ENCODE measurements at regions not wholly inside any gene's neighbourhood (a gene's known extent, or its start where the extent isn't known, plus 50 kb on each side); places are given as distances from the start of the nearest gene placed in this dataset.
"Not testable (repeated sequence)": the region's sequence is repeated elsewhere in the genome, so short reads cannot be mapped to it uniquely, and the experiment has no call there.

GRCh38 chr16:87048730-87049115, 268.5 kb downstream of the C16orf95 start:
- TF ChIP-seq CTCF (conservative IDR thresholded peaks at IDR 0.05; ENCODE audit: low read depth, low read length), result no peak
- no peak for DNase-seq (ENCODE audit: low read depth)
- no peak overlapping the region for H3K4me3 ChIP-seq (ENCODE audit: low read length)

GRCh38 chr16:87049216-87049615, 268.0 kb downstream of the C16orf95 start:
- H3K4me3 ChIP-seq (ENCODE audit: low read length), result not testable (repeated sequence)

GRCh38 chr16:87050142-87050541, 267.1 kb downstream of the C16orf95 start:
- H3K4me3 ChIP-seq (ENCODE audit: low read length), result no peak overlapping the region
- DNase-seq (ENCODE audit: low read depth), result no peak
- no peak for TF ChIP-seq CTCF (conservative IDR thresholded peaks at IDR 0.05; ENCODE audit: low read depth, low read length)

More at GRCh38 chr16:87049216-87049615, 268.0 kb downstream of the C16orf95 start:
- not testable (repeated sequence) for DNase-seq (ENCODE audit: low read depth)

GRCh38 chr16:87051526-87052320, 265.5 kb downstream of the C16orf95 start:
- DNase-seq (ENCODE audit: low read depth), result no peak
- H3K4me3 ChIP-seq (ENCODE audit: low read length), result no peak overlapping the region
- no peak for TF ChIP-seq CTCF (conservative IDR thresholded peaks at IDR 0.05; ENCODE audit: low read depth, low read length)

GRCh38 chr16:87052506-87052905, 264.7 kb downstream of the C16orf95 start:
- H3K4me3 ChIP-seq (ENCODE audit: low read length), result no peak overlapping the region
- TF ChIP-seq CTCF (conservative IDR thresholded peaks at IDR 0.05; ENCODE audit: low read depth, low read length), result no peak
- no peak for DNase-seq (ENCODE audit: low read depth)

GRCh38 chr16:87053016-87053982, 263.9 kb downstream of the C16orf95 start:
- peak; percentile 9 for TF ChIP-seq CTCF (conservative IDR thresholded peaks at IDR 0.05; ENCODE audit: low read depth, low read length)
- H3K4me3 ChIP-seq (ENCODE audit: low read length), result no peak overlapping the region
- no peak for DNase-seq (ENCODE audit: low read depth)

GRCh38 chr16:87054154-87054553, 263.0 kb downstream of the C16orf95 start:
- no peak for DNase-seq (ENCODE audit: low read depth)
- TF ChIP-seq CTCF (conservative IDR thresholded peaks at IDR 0.05; ENCODE audit: low read depth, low read length), result no peak
- no peak overlapping the region for H3K4me3 ChIP-seq (ENCODE audit: low read length)
